ENCODE measurements at regions not wholly inside any gene's neighbourhood (a gene's known extent, or its start where the extent isn't known, plus 50 kb on each side); places are given as distances from the start of the nearest gene placed in this dataset.
"Not testable (repeated sequence)": the region's sequence is repeated elsewhere in the genome, so short reads cannot be mapped to it uniquely, and the experiment has no call there.

GRCh38 chr7:91473619-91474018, 209.4 kb downstream of the FZD1 start:
- no peak for DNase-seq
- intact Hi-C loops (cut with micrococcal nuclease) = no loop called here
- H3K36me3 ChIP-seq = no peaks in the 10 kb centered on the region
- no peaks in the 10 kb centered on the region for H3K4me1 ChIP-seq
- TF ChIP-seq CTCF (IDR thresholded peaks at IDR 0.05; ENCODE audit: borderline replicate concordance) = no peak
- peaks cover 51% of the 10 kb centered on the region for H3K9me3 ChIP-seq (replicated peaks)
- H3K27me3 ChIP-seq (ENCODE audit: low read depth) = no peaks in the 10 kb centered on the region
- H3K27ac ChIP-seq (replicated peaks) = no peak overlapping the region
- H3K4me3 ChIP-seq = no peak overlapping the region

GRCh38 chr7:91474074-91474473, 209.8 kb downstream of the FZD1 start:
- Histone ChIP-seq H3K27ac (replicated peaks) (no peak overlapping the region), H3K9me3 (replicated peaks) (peaks cover 51% of the 10 kb centered on the region), H3K36me3 (no peaks in the 10 kb centered on the region), H3K27me3 (ENCODE audit: low read depth) (no peaks in the 10 kb centered on the region), H3K4me1 (no peaks in the 10 kb centered on the region), H3K4me3 (no peak overlapping the region)
- no peak for TF ChIP-seq CTCF (IDR thresholded peaks at IDR 0.05; ENCODE audit: borderline replicate concordance)
- DNase-seq = no peak
- intact Hi-C loops (cut with micrococcal nuclease) = no loop called here

GRCh38 chr7:91480470-91480869, 216.2 kb downstream of the FZD1 start:
- intact Hi-C loops (cut with micrococcal nuclease); H3K36me3 ChIP-seq; H3K4me3 ChIP-seq; H3K27me3 ChIP-seq (ENCODE audit: low read depth); H3K27ac ChIP-seq (replicated peaks); DNase-seq; H3K4me1 ChIP-seq: not testable (repeated sequence)
- H3K9me3 ChIP-seq (replicated peaks) = peaks cover 38% of the 10 kb centered on the region

- intact Hi-C loops (cut with micrococcal nuclease) = no loop called here
- no peak for TF ChIP-seq CTCF (IDR thresholded peaks at IDR 0.05; ENCODE audit: borderline replicate concordance)
- H3K4me3 ChIP-seq = no peak overlapping the region
Measured at GRCh38 chr7:91491868-91492267, 227.6 kb downstream of the FZD1 start.

GRCh38 chr7:91492317-91492716, 228.1 kb downstream of the FZD1 start:
- H3K4me1 ChIP-seq = no peaks in the 10 kb centered on the region
- intact Hi-C loops (cut with micrococcal nuclease) = no loop called here
- no peaks in the 10 kb centered on the region for H3K36me3 ChIP-seq
- H3K9me3 ChIP-seq (replicated peaks) = peaks cover 10% of the 10 kb centered on the region
- H3K27ac ChIP-seq (replicated peaks) = no peak overlapping the region
- H3K4me3 ChIP-seq = no peak overlapping the region
- TF ChIP-seq CTCF (IDR thresholded peaks at IDR 0.05; ENCODE audit: borderline replicate concordance) = no peak
- H3K27me3 ChIP-seq (ENCODE audit: low read depth) = no peaks in the 10 kb centered on the region
- DNase-seq = no peak

More at GRCh38 chr7:91491868-91492267, 227.6 kb downstream of the FZD1 start:
- Histone ChIP-seq H3K36me3 (no peaks in the 10 kb centered on the region), H3K4me1 (no peaks in the 10 kb centered on the region), H3K27me3 (ENCODE audit: low read depth) (no peaks in the 10 kb centered on the region), H3K9me3 (replicated peaks) (peaks cover 8% of the 10 kb centered on the region), H3K27ac (replicated peaks) (no peak overlapping the region)
- no peak for DNase-seq

- no peak overlapping the region for H3K27ac ChIP-seq (replicated peaks)
- intact Hi-C loops (cut with micrococcal nuclease) = no loop called here
Measured at GRCh38 chr7:91492773-91493172, 228.5 kb downstream of the FZD1 start.

More at GRCh38 chr7:91492773-91493172, 228.5 kb downstream of the FZD1 start:
- TF ChIP-seq CTCF (IDR thresholded peaks at IDR 0.05; ENCODE audit: borderline replicate concordance) = no peak
- no peaks in the 10 kb centered on the region for H3K36me3 ChIP-seq
- H3K9me3 ChIP-seq (replicated peaks) = peaks cover 12% of the 10 kb centered on the region
- H3K27me3 ChIP-seq (ENCODE audit: low read depth) = no peaks in the 10 kb centered on the region
- H3K4me3 ChIP-seq = no peak overlapping the region
- no peaks in the 10 kb centered on the region for H3K4me1 ChIP-seq
- no peak for DNase-seq
